Liver (tissue), 8 donors: ENCODE measurements at regions not wholly inside any gene's neighbourhood (a gene's known extent, or its start where the extent isn't known, plus 50 kb on each side); places are given as distances from the start of the nearest gene placed in this dataset.

Experiments used
- DNase-seq: peaks from one replicate; pipeline ENCODE4 v3.0.0-alpha.2; 2017; ENCODE audit warnings: low spot score
- H3K27ac ChIP-seq, 2 donors: one replicate each; pipeline ENCODE4 v1.7.0; 2013; ENCODE audit warnings: inconsistent platforms in 2 of 2, low read length in 2 of 2, control low read depth in 1 of 2, low read depth in 1 of 2, mild to moderate bottlenecking in 1 of 2
- H3K27me3 ChIP-seq, 4 donors: one replicate each; pipeline versions ENCODE4 v1.6.1 to v1.7.0; 2013; ENCODE audit warnings: low read length in 3 of 4, inconsistent platforms in 1 of 4, mild to moderate bottlenecking in 1 of 4, moderate library complexity in 1 of 4; ENCODE audit not compliant: control insufficient read depth in 4 of 4, insufficient read depth in 4 of 4
- H3K36me3 ChIP-seq, 4 donors: one replicate each; pipeline versions ENCODE4 v1.6.1 to v1.7.0; 2013; ENCODE audit warnings: low read length in 3 of 4, mild to moderate bottlenecking in 3 of 4, low read depth in 1 of 4, moderate library complexity in 1 of 4; ENCODE audit not compliant: control insufficient read depth in 4 of 4, insufficient read depth in 3 of 4
- H3K4me1 ChIP-seq, 4 donors: one replicate each; pipeline versions ENCODE4 v1.6.1 to v1.7.0; 2013; ENCODE audit warnings: low read length in 3 of 4, mild to moderate bottlenecking in 3 of 4, moderate library complexity in 1 of 4; ENCODE audit not compliant: control insufficient read depth in 4 of 4, insufficient read depth in 4 of 4
- H3K4me3 ChIP-seq, 3 donors: one replicate each; pipeline versions ENCODE4 v1.6.1 to v1.7.0; 2013; ENCODE audit warnings: low read length in 3 of 3, control low read depth in 1 of 3, low read depth in 1 of 3, mild to moderate bottlenecking in 1 of 3
- H3K9ac ChIP-seq, 2 donors: one replicate each; pipeline ENCODE4 v1.7.0; 2013; ENCODE audit warnings: low read length in 2 of 2, mild to moderate bottlenecking in 2 of 2, moderate library complexity in 2 of 2, control low read depth in 1 of 2, low read depth in 1 of 2
- H3K9me3 ChIP-seq, 4 donors: one replicate each; pipeline versions ENCODE4 v1.6.1 to v1.7.0; 2013; ENCODE audit warnings: low read length in 3 of 4; ENCODE audit not compliant: control insufficient read depth in 4 of 4
- ATF3 ChIP-seq: IDR thresholded peaks from 2 replicates; pipeline ENCODE4 v1.6.1; 2016; ENCODE audit warnings: antibody characterized with exemption
- CTCF ChIP-seq: fragments of 150-350 bp; IDR thresholded peaks from 2 replicates; pipeline ENCODE4 v1.5.1; 2017; ENCODE audit warnings: improper control_type of control experiment, low read depth, low read length; ENCODE audit not compliant: missing input control
- EGR1 ChIP-seq, 2 donors: IDR thresholded peaks; 2 replicates each; pipeline ENCODE4 v1.6.1; 2016 to 2018; ENCODE audit warnings: antibody characterized with exemption in 2 of 2, low read depth in 2 of 2
- FOXA1 ChIP-seq: IDR thresholded peaks from 2 replicates; pipeline ENCODE4 v1.6.1; 2016; ENCODE audit warnings: antibody characterized with exemption
- FOXA2 ChIP-seq: IDR thresholded peaks from 2 replicates; pipeline ENCODE4 v1.6.1; 2016; ENCODE audit warnings: antibody characterized with exemption
- GABPA ChIP-seq, 2 donors: IDR thresholded peaks in 1 of 2; conservative IDR thresholded peaks in 1 of 2; 2 replicates each; pipeline ENCODE4 v1.6.1; 2016; ENCODE audit warnings: antibody characterized with exemption in 2 of 2, mild to moderate bottlenecking in 1 of 2, moderate library complexity in 1 of 2
- HNF4A ChIP-seq, 2 donors: conservative IDR thresholded peaks; 2 replicates each; pipeline ENCODE4 v1.6.1; 2016; ENCODE audit warnings: antibody characterized with exemption in 2 of 2, mild to moderate bottlenecking in 2 of 2
- HNF4G ChIP-seq: IDR thresholded peaks from 2 replicates; pipeline ENCODE4 v1.6.1; 2016; ENCODE audit warnings: antibody characterized with exemption
- JUND ChIP-seq, 2 donors: IDR thresholded peaks; 2 replicates each; pipeline ENCODE4 v1.6.1; 2016; ENCODE audit warnings: antibody characterized with exemption in 2 of 2
- MAX ChIP-seq: IDR thresholded peaks from 2 replicates; pipeline ENCODE4 v1.6.1; 2016; ENCODE audit warnings: antibody characterized with exemption
- NR2F2 ChIP-seq: IDR thresholded peaks from 2 replicates; pipeline ENCODE4 v1.6.1; 2016; ENCODE audit warnings: antibody characterized with exemption
- RAD21 ChIP-seq, 2 donors: IDR thresholded peaks; 2 replicates each; pipeline ENCODE4 v1.6.1; 2016; ENCODE audit warnings: antibody characterized with exemption in 2 of 2, mild to moderate bottlenecking in 2 of 2
- REST ChIP-seq: IDR thresholded peaks from 2 replicates; pipeline ENCODE4 v1.6.1; 2016; ENCODE audit warnings: antibody characterized with exemption, mild to moderate bottlenecking
- RXRA ChIP-seq, 2 donors: IDR thresholded peaks; 2 replicates each; pipeline ENCODE4 v1.6.1; 2017 to 2018; ENCODE audit warnings: antibody characterized with exemption in 2 of 2, mild to moderate bottlenecking in 1 of 2
- SP1 ChIP-seq: IDR thresholded peaks from 2 replicates; pipeline ENCODE4 v1.6.1; 2018; ENCODE audit warnings: antibody characterized with exemption, mild to moderate bottlenecking
- TAF1 ChIP-seq: conservative IDR thresholded peaks from 2 replicates; pipeline ENCODE4 v1.6.1; 2016; ENCODE audit warnings: antibody characterized with exemption, mild to moderate bottlenecking
- YY1 ChIP-seq: IDR thresholded peaks from 2 replicates; pipeline ENCODE4 v1.6.1; 2016; ENCODE audit warnings: antibody characterized with exemption, mild to moderate bottlenecking
- ZBTB33 ChIP-seq: IDR thresholded peaks from 2 replicates; pipeline ENCODE4 v1.6.1; 2016; ENCODE audit warnings: antibody characterized with exemption
- WGBS: extraction: QIAGEN DNeasy Blood & Tissue Kit; methylation state at CpG from one replicate; pipeline ENCODE4 v1.1.7; 2013; 5-methylcytosine and 5-hydroxymethylcytosine counted together
- donor health status: healthy.
- donor health status: healthy.
- donor health status: healthy.
- donor health status: healthy.
- donor health status: healthy.

- Histone ChIP-seq H3K4me1 (no peaks in the 10 kb centered on the region), H3K27ac (no peak overlapping the region), H3K9ac (no peak overlapping the region), H3K36me3 (no peaks in the 10 kb centered on the region), H3K27me3 (no peaks in the 10 kb centered on the region), H3K4me3 (no peak overlapping the region), H3K9me3 (no peaks in the 10 kb centered on the region)
- TF ChIP-seq NR2F2 (no peak), ZBTB33 (no peak), CTCF (no peak), HNF4G (no peak), YY1 (no peak), FOXA2 (no peak), ATF3 (no peak), TAF1 (no peak), GABPA (IDR thresholded peaks at IDR 0.05 in 1 of 2, conservative IDR thresholded peaks at IDR 0.05 in 1 of 2) (no peak), MAX (no peak), SP1 (no peak), FOXA1 (no peak), EGR1 (IDR thresholded peaks at IDR 0.05; ENCODE audit: low read depth in 2 of 2) (no peak), JUND (IDR thresholded peaks at IDR 0.05) (no peak)
- 90% methylated on average over 5 of the region's 5 CpGs for WGBS
- DNase-seq = no peak
Measured at GRCh38 chr15:31606194-31606669, 279.6 kb downstream of the KLF13 start.

GRCh38 chr15:31606931-31607497 lies 280.4 kb downstream of the KLF13 start:
- Histone ChIP-seq H3K9me3 (no peaks in the 10 kb centered on the region), H3K27me3 (no peaks in the 10 kb centered on the region), H3K4me1 (no peaks in the 10 kb centered on the region), H3K36me3 (no peaks in the 10 kb centered on the region), H3K27ac (no peak overlapping the region), H3K4me3 (no peak overlapping the region), H3K9ac (no peak overlapping the region)
- DNase-seq = no peak
- 81% methylated on average over 1 of the region's 1 CpG for WGBS
- TF ChIP-seq NR2F2 = no peak
- no peak for TF ChIP-seq ZBTB33
- no peak for TF ChIP-seq EGR1 (IDR thresholded peaks at IDR 0.05; ENCODE audit: low read depth in 2 of 2)
- TF ChIP-seq GABPA (IDR thresholded peaks at IDR 0.05 in 1 of 2, conservative IDR thresholded peaks at IDR 0.05 in 1 of 2) = no peak
- TF ChIP-seq JUND (IDR thresholded peaks at IDR 0.05) = no peak
- TF ChIP-seq FOXA1 = no peak
- TF ChIP-seq REST = no peak
- TF ChIP-seq MAX = no peak
- TF ChIP-seq TAF1 = no peak
- no peak for TF ChIP-seq FOXA2
- no peak for TF ChIP-seq HNF4G
- no peak for TF ChIP-seq ATF3
- no peak for TF ChIP-seq RXRA (IDR thresholded peaks at IDR 0.05)
- TF ChIP-seq SP1 = no peak
- TF ChIP-seq YY1 = no peak
- TF ChIP-seq HNF4A (conservative IDR thresholded peaks at IDR 0.05) = no peak
- TF ChIP-seq RAD21 (IDR thresholded peaks at IDR 0.05) = no peak
